Progenitor cell of endocrine pancreas (in vitro differentiated cells): ENCODE measurements at regions not wholly inside any gene's neighbourhood (a gene's known extent, or its start where the extent isn't known, plus 50 kb on each side); places are given as distances from the start of the nearest gene placed in this dataset.
A peak's percentile ranks its signal among the peaks of the same experiment; 100 is the strongest.

ENCODE experiments used
- DNase-seq: peaks from one replicate; pipeline ENCODE4 v3.0.0; 2021; ENCODE audit warnings: low spot score; ENCODE audit not compliant: unreplicated experiment
- H3K27ac Mint-ChIP-seq: 2 replicates; pipeline ENCODE4 v1.8.0; 2021; ENCODE audit warnings: mild to moderate bottlenecking, moderate library complexity, mixed read lengths
- H3K27me3 Mint-ChIP-seq: 2 replicates; pipeline ENCODE4 v1.8.0; 2021; ENCODE audit warnings: mixed read lengths
- H3K36me3 Mint-ChIP-seq: 2 replicates; pipeline ENCODE4 v1.8.0; 2022; ENCODE audit warnings: mixed read lengths; ENCODE audit not compliant: insufficient read depth
- H3K4me1 Mint-ChIP-seq: 2 replicates; pipeline ENCODE4 v1.8.0; 2021; ENCODE audit warnings: low read depth, mixed read lengths
- H3K4me3 Mint-ChIP-seq: 2 replicates; pipeline ENCODE4 v1.8.0; 2021; ENCODE audit warnings: low read depth, mild to moderate bottlenecking, moderate library complexity, mixed read lengths
- H3K9me3 Mint-ChIP-seq: 2 replicates; pipeline ENCODE4 v1.8.0; 2021; ENCODE audit warnings: low read depth, mixed read lengths
- TF ChIP-seq, protein P1 (sequence below): fragments of 200-600 bp; sonication (generic); IDR thresholded peaks from one replicate; pipeline ENCODE4 v1.5.0; 2021; ENCODE audit warnings: antibody characterized with exemption, mild to moderate bottlenecking; ENCODE audit not compliant: unreplicated experiment

DNA sequence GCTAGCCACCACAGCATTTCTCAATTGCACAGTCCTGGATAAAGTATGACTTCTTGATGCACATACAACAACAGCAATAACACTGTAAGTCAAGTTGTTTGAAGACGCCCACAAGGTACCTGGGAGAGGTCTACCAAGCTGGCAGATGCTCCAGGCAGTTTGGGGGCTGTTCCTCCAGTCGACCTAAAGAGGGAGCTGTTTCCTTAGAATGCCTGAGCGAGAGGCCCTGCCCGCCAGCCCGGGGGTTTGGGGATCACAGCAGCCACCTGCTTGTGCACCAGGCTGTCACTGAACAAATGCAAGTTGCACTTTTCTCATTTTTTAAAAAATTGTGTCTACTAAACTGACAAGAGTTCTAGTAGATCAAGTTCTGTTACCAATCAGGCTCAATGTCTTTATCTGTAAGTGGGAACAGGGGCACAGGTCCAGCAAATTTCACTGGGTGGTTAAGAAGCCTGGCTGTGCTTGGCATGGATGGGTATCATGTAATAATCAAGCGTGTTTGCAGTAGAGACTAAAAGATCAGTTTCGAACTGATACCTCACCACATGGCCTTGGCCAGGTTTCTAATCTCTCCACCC is 193.8 kb upstream of the ADO start:
- TF ChIP-seq, protein P1, sequence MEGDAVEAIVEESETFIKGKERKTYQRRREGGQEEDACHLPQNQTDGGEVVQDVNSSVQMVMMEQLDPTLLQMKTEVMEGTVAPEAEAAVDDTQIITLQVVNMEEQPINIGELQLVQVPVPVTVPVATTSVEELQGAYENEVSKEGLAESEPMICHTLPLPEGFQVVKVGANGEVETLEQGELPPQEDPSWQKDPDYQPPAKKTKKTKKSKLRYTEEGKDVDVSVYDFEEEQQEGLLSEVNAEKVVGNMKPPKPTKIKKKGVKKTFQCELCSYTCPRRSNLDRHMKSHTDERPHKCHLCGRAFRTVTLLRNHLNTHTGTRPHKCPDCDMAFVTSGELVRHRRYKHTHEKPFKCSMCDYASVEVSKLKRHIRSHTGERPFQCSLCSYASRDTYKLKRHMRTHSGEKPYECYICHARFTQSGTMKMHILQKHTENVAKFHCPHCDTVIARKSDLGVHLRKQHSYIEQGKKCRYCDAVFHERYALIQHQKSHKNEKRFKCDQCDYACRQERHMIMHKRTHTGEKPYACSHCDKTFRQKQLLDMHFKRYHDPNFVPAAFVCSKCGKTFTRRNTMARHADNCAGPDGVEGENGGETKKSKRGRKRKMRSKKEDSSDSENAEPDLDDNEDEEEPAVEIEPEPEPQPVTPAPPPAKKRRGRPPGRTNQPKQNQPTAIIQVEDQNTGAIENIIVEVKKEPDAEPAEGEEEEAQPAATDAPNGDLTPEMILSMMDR = peak; percentile 83
- Mint-ChIP-seq H3K4me1 (no peaks in the 10 kb centered on the region), H3K27ac (no peak overlapping the region), H3K27me3 (peaks cover 20% of the 10 kb centered on the region), H3K9me3 (no peaks in the 10 kb centered on the region), H3K4me3 (no peak overlapping the region), H3K36me3 (no peaks in the 10 kb centered on the region)
- DNase-seq = peak; percentile 55

DNA sequence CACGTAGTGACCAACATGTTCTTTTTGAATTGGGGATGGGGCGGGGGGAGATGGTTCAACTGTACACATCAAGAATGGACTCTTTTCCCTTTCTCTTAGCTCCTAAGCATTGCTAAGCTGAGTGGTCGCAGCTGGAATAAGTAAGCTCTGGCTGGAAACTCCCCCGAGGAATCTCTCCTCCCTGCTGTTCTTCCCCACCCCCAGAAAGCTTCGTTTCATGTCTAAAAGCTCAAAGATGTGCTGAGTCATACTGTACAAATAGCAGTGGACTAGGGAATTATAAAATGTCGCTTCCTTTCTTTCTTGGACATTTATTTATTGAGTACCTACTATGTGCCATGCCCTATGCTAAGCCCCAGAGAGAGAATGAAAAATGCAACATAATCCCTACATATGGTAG is 191.1 kb upstream of the ADO start:
- DNase-seq = no peak

GRCh38 chr10:62613859-62614258 is 190.7 kb upstream of the ADO start:
- H3K4me1 Mint-ChIP-seq = peaks cover 2% of the 10 kb centered on the region
- H3K27ac Mint-ChIP-seq = no peak overlapping the region
- H3K27me3 Mint-ChIP-seq = peaks cover 20% of the 10 kb centered on the region
- no peaks in the 10 kb centered on the region for H3K36me3 Mint-ChIP-seq
- TF ChIP-seq, protein P1 = no peak
- no peak for DNase-seq
- H3K4me3 Mint-ChIP-seq = no peak overlapping the region
- H3K9me3 Mint-ChIP-seq = no peaks in the 10 kb centered on the region

More for the DNA sequence above, 191.1 kb upstream of the ADO start:
- Mint-ChIP-seq H3K9me3 (no peaks in the 10 kb centered on the region), H3K27ac (no peak overlapping the region), H3K4me3 (no peak overlapping the region), H3K36me3 (no peaks in the 10 kb centered on the region), H3K4me1 (peaks cover 2% of the 10 kb centered on the region), H3K27me3 (peaks cover 20% of the 10 kb centered on the region)
- TF ChIP-seq, protein P1 = no peak

GRCh38 chr10:62614389-62615157 is 189.9 kb upstream of the ADO start:
- TF ChIP-seq, protein P1 = no peak
- no peak for DNase-seq
- Mint-ChIP-seq H3K4me3 (no peak overlapping the region), H3K27ac (no peak overlapping the region), H3K9me3 (no peaks in the 10 kb centered on the region), H3K36me3 (no peaks in the 10 kb centered on the region), H3K27me3 (peaks cover 20% of the 10 kb centered on the region), H3K4me1 (peaks cover 2% of the 10 kb centered on the region)

- Mint-ChIP-seq H3K27ac (no peak overlapping the region), H3K27me3 (peaks cover 8% of the 10 kb centered on the region)
- TF ChIP-seq, protein P1 = no peak
Observed at GRCh38 chr10:62616885-62617590, 187.5 kb upstream of the ADO start.

More at GRCh38 chr10:62616885-62617590, 187.5 kb upstream of the ADO start:
- Mint-ChIP-seq H3K36me3 (no peaks in the 10 kb centered on the region), H3K9me3 (no peaks in the 10 kb centered on the region), H3K4me3 (no peak overlapping the region), H3K4me1 (peaks cover 2% of the 10 kb centered on the region)
- no peak for DNase-seq
